Central memory CD8-positive, alpha-beta T cell (primary cell): ENCODE measurements at regions not wholly inside any gene's neighbourhood (a gene's known extent, or its start where the extent isn't known, plus 50 kb on each side); places are given as distances from the start of the nearest gene placed in this dataset.

Experiments
- ATAC-seq: fragments of 150-1000 bp; cut with Tn5 transposase; replicated peaks from 2 replicates; pipeline ENCODE4 v1.10.0; 2022; ENCODE audit warnings: mild to moderate bottlenecking, moderate FRiP score, moderate number of reproducible peaks; ENCODE audit not compliant: poor library complexity, severe bottlenecking; ENCODE audit errors: extremely low read depth
- DNase-seq, 2 donors: peaks; one replicate each; pipeline ENCODE4 v3.0.0; 2021; ENCODE audit warnings: low spot score in 2 of 2
- H3K27ac Mint-ChIP-seq: one replicate; pipeline ENCODE4 v1.8.0; 2022; ENCODE audit warnings: low read depth, mild to moderate bottlenecking, moderate library complexity, mixed read lengths
- H3K27me3 Mint-ChIP-seq: one replicate; pipeline ENCODE4 v1.8.0; 2022; ENCODE audit warnings: mixed read lengths
- H3K36me3 Mint-ChIP-seq: one replicate; pipeline ENCODE4 v1.8.0; 2022; ENCODE audit warnings: mild to moderate bottlenecking, moderate library complexity, mixed read lengths; ENCODE audit not compliant: insufficient read depth
- H3K4me1 Mint-ChIP-seq: one replicate; pipeline ENCODE4 v1.8.0; 2022; ENCODE audit warnings: mixed read lengths
- H3K4me3 Mint-ChIP-seq: one replicate; pipeline ENCODE4 v1.8.0; 2022; ENCODE audit warnings: mild to moderate bottlenecking, moderate library complexity, mixed read lengths
- H3K9me3 Mint-ChIP-seq: one replicate; pipeline ENCODE4 v1.8.0; 2022; ENCODE audit warnings: mixed read lengths

- Mint-ChIP-seq H3K27ac (no peak overlapping the region), H3K4me1 (no peaks in the 10 kb centered on the region), H3K27me3 (no peaks in the 10 kb centered on the region)
These were observed 267.1 kb downstream of the SPATA31D1 start for GRCh38 chr9:82255481-82256176.

GRCh38 chr9:82260691-82261090, 272.1 kb downstream of the SPATA31D1 start:
- ATAC-seq (no peak), DNase-seq (no peak)
- peaks cover 5% of the 10 kb centered on the region for H3K9me3 Mint-ChIP-seq
- H3K27me3 Mint-ChIP-seq, result no peaks in the 10 kb centered on the region
- H3K36me3 Mint-ChIP-seq, result no peaks in the 10 kb centered on the region
- no peak overlapping the region for H3K4me3 Mint-ChIP-seq
- H3K4me1 Mint-ChIP-seq, result no peaks in the 10 kb centered on the region
- no peak overlapping the region for H3K27ac Mint-ChIP-seq

More at GRCh38 chr9:82255481-82256176, 267.1 kb downstream of the SPATA31D1 start:
- ATAC-seq (no peak), DNase-seq (no peak)
- H3K4me3 Mint-ChIP-seq, result no peak overlapping the region
- no peaks in the 10 kb centered on the region for H3K36me3 Mint-ChIP-seq
- H3K9me3 Mint-ChIP-seq, result peaks cover 5% of the 10 kb centered on the region

GRCh38 chr9:82263619-82264018, 275.0 kb downstream of the SPATA31D1 start:
- H3K27me3 Mint-ChIP-seq, result no peaks in the 10 kb centered on the region
- ATAC-seq (no peak), DNase-seq (no peak)
- no peaks in the 10 kb centered on the region for H3K36me3 Mint-ChIP-seq
- H3K9me3 Mint-ChIP-seq, result peaks cover 5% of the 10 kb centered on the region
- H3K4me1 Mint-ChIP-seq, result no peaks in the 10 kb centered on the region
- no peak overlapping the region for H3K27ac Mint-ChIP-seq
- no peak overlapping the region for H3K4me3 Mint-ChIP-seq

GRCh38 chr9:82271106-82271561, 282.6 kb downstream of the SPATA31D1 start:
- H3K36me3 Mint-ChIP-seq, result no peaks in the 10 kb centered on the region
- H3K4me1 Mint-ChIP-seq, result no peaks in the 10 kb centered on the region
- no peak for DNase-seq
- H3K27ac Mint-ChIP-seq, result no peak overlapping the region
- H3K9me3 Mint-ChIP-seq, result peaks cover 14% of the 10 kb centered on the region
- ATAC-seq, result no peak
- H3K4me3 Mint-ChIP-seq, result no peak overlapping the region
- no peaks in the 10 kb centered on the region for H3K27me3 Mint-ChIP-seq

GRCh38 chr9:82273121-82273520, 284.5 kb downstream of the SPATA31D1 start:
- no peak for ATAC-seq
- H3K27ac Mint-ChIP-seq, result no peak overlapping the region
- no peaks in the 10 kb centered on the region for H3K4me1 Mint-ChIP-seq
- peaks cover 20% of the 10 kb centered on the region for H3K9me3 Mint-ChIP-seq
- no peaks in the 10 kb centered on the region for H3K27me3 Mint-ChIP-seq
- no peaks in the 10 kb centered on the region for H3K36me3 Mint-ChIP-seq
- no peak for DNase-seq
- no peak overlapping the region for H3K4me3 Mint-ChIP-seq

GRCh38 chr9:82275258-82275927, 286.8 kb downstream of the SPATA31D1 start:
- H3K27ac Mint-ChIP-seq, result no peak overlapping the region
- no peak for DNase-seq
- peaks cover 20% of the 10 kb centered on the region for H3K9me3 Mint-ChIP-seq
- no peak for ATAC-seq
- H3K27me3 Mint-ChIP-seq, result no peaks in the 10 kb centered on the region
- no peaks in the 10 kb centered on the region for H3K4me1 Mint-ChIP-seq
- no peaks in the 10 kb centered on the region for H3K36me3 Mint-ChIP-seq
- H3K4me3 Mint-ChIP-seq, result no peak overlapping the region

- Mint-ChIP-seq H3K4me1 (no peaks in the 10 kb centered on the region), H3K9me3 (peaks cover 20% of the 10 kb centered on the region), H3K36me3 (no peaks in the 10 kb centered on the region), H3K4me3 (no peak overlapping the region), H3K27ac (no peak overlapping the region), H3K27me3 (no peaks in the 10 kb centered on the region)
- no peak for ATAC-seq
- DNase-seq, result no peak
These were observed 292.5 kb downstream of the SPATA31D1 start for GRCh38 chr9:82281066-82281465.

GRCh38 chr9:82284758-82285157, 296.2 kb downstream of the SPATA31D1 start:
- no peaks in the 10 kb centered on the region for H3K36me3 Mint-ChIP-seq
- H3K27ac Mint-ChIP-seq, result no peak overlapping the region
- no peaks in the 10 kb centered on the region for H3K4me1 Mint-ChIP-seq
- ATAC-seq (no peak), DNase-seq (no peak)
- no peaks in the 10 kb centered on the region for H3K27me3 Mint-ChIP-seq
- H3K4me3 Mint-ChIP-seq, result no peak overlapping the region
- peaks cover 26% of the 10 kb centered on the region for H3K9me3 Mint-ChIP-seq

- no peak for DNase-seq
These were observed 306.6 kb downstream of the SPATA31D1 start for GRCh38 chr9:82295181-82295580.

GRCh38 chr9:82299870-82300269, 311.3 kb downstream of the SPATA31D1 start:
- Mint-ChIP-seq H3K27me3 (no peaks in the 10 kb centered on the region), H3K4me3 (no peak overlapping the region), H3K27ac (no peak overlapping the region), H3K9me3 (peaks cover 36% of the 10 kb centered on the region), H3K4me1 (no peaks in the 10 kb centered on the region), H3K36me3 (no peaks in the 10 kb centered on the region)
- no peak for DNase-seq
- no peak for ATAC-seq

More at GRCh38 chr9:82295181-82295580, 306.6 kb downstream of the SPATA31D1 start:
- H3K4me3 Mint-ChIP-seq, result no peak overlapping the region
- H3K36me3 Mint-ChIP-seq, result no peaks in the 10 kb centered on the region
- no peaks in the 10 kb centered on the region for H3K27me3 Mint-ChIP-seq
- no peaks in the 10 kb centered on the region for H3K4me1 Mint-ChIP-seq
- H3K27ac Mint-ChIP-seq, result no peak overlapping the region
- ATAC-seq, result no peak
- H3K9me3 Mint-ChIP-seq, result peaks cover 18% of the 10 kb centered on the region

GRCh38 chr9:82302968-82303655, 314.5 kb downstream of the SPATA31D1 start:
- Mint-ChIP-seq H3K4me1 (no peaks in the 10 kb centered on the region), H3K27ac (no peak overlapping the region), H3K36me3 (no peaks in the 10 kb centered on the region), H3K4me3 (no peak overlapping the region), H3K9me3 (peaks cover 28% of the 10 kb centered on the region), H3K27me3 (no peaks in the 10 kb centered on the region)
- DNase-seq (no peak), ATAC-seq (no peak)

- ATAC-seq, result no peak
These were observed 320.3 kb downstream of the SPATA31D1 start for GRCh38 chr9:82308836-82309235.

GRCh38 chr9:82313697-82314096, 325.1 kb downstream of the SPATA31D1 start:
- H3K36me3 Mint-ChIP-seq, result no peaks in the 10 kb centered on the region
- H3K27me3 Mint-ChIP-seq, result no peaks in the 10 kb centered on the region

More at GRCh38 chr9:82308836-82309235, 320.3 kb downstream of the SPATA31D1 start:
- H3K27ac Mint-ChIP-seq, result no peak overlapping the region
- no peaks in the 10 kb centered on the region for H3K27me3 Mint-ChIP-seq
- peaks cover 19% of the 10 kb centered on the region for H3K9me3 Mint-ChIP-seq
- H3K4me1 Mint-ChIP-seq, result no peaks in the 10 kb centered on the region
- DNase-seq, result no peak
- no peaks in the 10 kb centered on the region for H3K36me3 Mint-ChIP-seq
- H3K4me3 Mint-ChIP-seq, result no peak overlapping the region

More at GRCh38 chr9:82313697-82314096, 325.1 kb downstream of the SPATA31D1 start:
- ATAC-seq (no peak), DNase-seq (no peak)
- no peak overlapping the region for H3K27ac Mint-ChIP-seq
- no peaks in the 10 kb centered on the region for H3K4me1 Mint-ChIP-seq
- no peak overlapping the region for H3K4me3 Mint-ChIP-seq
- peaks cover 19% of the 10 kb centered on the region for H3K9me3 Mint-ChIP-seq
